GM21526 (cell line): ENCODE measurements at regions not wholly inside any gene's neighbourhood (a gene's known extent, or its start where the extent isn't known, plus 50 kb on each side); places are given as distances from the start of the nearest gene placed in this dataset.
"Not testable (repeated sequence)": the region's sequence is repeated elsewhere in the genome, so short reads cannot be mapped to it uniquely, and the experiment has no call there.

Experiments
- ATAC-seq: cut with Tn5 transposase; IDR thresholded peaks from one replicate; pipeline ENCODE4 v1.9.1; 2021; ENCODE audit warnings: moderate library complexity; ENCODE audit not compliant: unreplicated experiment, low FRiP score

DNA sequence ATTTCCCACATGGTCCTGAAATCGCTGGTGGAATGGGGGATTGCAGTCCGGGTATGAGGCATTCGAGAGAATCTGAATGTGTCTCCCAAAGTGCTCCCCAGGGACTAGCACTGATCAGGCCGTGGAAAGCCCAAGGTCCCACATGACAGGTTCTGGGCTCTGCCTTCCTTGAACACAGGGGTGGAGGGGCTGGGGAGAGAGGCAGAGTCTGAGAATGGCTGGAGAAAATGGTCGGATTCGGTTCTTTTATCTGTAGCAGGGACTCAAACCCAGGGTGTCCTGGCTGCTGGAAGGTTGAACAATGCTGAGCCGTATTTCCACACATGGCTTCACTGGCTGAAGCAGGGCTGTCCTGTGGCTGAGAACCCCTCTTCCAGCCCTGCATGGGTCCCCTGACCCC is 122.7 kb upstream of the SULF2 start:
- not testable (repeated sequence) for ATAC-seq

DNA sequence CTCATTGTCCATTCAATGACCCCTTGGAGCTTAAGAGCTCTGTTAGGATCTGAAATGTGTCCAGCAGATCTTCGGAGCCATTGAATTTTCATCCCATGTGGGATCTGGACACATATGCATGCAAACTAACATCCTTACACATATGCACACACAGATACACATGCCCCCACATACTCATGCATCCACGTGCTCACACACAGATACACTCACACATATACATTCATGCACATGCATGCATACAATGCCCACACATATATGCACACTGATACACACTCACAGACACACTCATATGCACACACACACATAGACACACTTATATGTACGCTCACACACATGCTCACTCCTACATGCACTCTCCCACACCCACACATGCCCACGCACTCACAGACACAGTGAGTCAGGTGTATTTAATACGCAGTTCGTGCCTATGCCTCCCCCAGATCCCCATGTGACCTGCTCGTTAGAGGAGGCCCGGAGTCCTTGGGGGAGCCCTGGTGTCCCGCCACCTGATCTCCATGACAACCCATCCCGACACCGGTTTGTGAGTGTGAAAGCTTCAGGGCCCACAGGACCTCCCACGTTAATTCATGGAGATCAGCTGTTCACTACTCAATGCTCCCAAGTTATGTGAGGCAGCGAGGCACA is 121.9 kb upstream of the SULF2 start:
- no peak for ATAC-seq

DNA sequence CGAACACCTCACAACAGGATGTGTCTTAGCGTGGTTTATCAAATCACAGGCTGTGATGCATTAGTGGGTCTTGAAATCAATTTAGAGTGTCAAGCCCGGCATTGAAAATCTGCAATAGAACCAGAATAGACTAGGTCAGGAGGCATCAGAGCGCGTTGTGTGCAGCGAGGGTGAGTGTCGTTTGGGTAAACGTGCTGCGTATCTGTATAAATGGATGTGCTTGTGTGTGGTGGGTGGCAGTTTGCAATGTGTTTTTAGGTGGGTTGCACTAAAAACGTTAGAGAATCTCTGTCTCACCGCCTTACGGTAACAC is 121.0 kb upstream of the SULF2 start:
- no peak for ATAC-seq

DNA sequence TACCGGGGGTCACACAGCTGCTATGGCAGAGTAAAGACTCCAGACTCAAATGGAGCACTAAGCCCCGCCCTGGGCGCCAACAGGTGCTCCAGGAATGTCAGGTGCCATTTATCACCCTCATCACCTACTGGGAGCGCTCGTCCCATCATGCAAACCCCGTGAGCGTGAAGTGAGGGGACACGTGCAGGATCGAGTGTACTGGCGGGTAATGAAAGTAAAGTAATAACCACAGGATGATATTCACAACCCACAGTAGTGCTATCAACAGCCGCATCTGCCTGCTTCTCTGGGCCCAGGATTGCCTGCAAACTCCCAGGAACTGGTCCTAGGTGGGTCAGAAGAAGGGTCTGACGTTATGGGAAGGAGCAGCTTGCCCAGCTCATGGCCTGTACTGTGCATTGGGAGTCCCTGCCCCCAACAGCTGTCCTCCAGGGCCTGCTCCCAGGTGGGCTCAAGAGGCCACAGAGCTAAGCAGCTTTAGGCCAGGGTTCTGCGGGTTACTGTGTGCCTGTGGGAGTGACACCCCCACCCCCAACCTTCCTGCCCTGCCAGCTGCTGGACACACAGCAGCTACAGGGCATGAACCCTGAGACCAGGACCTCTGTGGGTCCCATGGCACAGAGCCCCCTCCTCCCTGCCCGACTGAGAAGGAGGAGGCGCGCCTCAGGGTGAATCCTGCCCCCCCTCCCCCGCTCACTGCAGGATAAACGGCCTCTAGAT is 120.5 kb upstream of the SULF2 start:
- no peak for ATAC-seq

DNA sequence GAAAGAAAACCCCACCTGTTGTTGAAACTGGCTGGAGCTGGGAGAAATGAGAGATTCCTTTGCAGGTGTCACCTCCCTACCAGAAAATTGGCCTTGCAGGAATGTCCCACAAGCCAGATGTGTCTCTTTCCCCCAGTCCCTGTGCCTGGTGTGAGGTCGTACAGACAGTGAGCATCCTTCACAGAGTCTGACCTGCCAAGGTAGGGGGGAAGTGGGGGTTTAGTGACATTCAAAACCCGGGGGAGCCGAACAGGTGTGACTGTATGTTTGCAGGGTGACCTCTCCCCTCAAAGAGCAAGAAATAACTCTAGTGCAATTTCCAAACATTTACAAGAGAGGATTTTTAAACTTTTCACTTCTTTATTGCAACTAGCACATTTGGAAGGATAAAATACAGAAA is 117.7 kb upstream of the SULF2 start:
- not testable (repeated sequence) for ATAC-seq

DNA sequence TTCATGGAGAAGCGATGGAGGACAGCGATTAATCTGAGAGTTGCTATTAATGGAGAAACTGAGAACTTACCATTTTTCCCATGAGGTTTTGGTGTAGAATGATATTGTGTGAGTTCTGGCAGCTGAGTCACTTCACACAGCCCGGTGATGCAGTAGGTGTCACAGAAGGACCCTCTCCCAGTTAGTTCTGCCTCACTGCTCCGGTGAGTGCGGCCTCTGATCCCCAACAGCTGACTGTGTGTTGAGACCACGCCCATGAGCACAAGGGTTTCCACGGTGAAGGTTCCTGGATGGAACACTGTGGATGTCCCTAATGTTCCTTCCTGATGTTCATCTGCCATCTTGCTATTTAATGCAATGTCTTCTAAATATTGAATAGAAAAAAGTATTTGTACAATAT is 114.0 kb upstream of the SULF2 start:
- not testable (repeated sequence) for ATAC-seq

DNA sequence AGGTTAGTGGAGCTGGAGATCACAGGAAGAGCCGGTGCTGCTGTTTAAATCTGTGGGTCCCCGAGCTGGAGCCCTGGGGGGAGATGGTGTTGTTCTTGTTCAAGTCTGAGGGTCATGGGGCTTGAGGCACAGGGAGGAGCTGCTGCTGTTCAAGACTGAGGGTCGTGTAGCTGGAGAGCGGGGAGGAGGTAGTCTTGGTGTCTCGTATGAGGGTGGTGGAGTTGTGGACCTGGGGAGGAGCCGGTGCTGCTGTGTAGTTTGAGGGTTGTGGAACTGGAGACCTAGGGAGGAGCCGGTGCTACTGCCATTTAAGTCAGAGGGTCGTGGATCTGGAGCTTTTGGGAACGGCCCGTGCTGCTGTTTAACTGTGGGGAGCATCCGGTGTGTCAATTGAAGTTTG is 112.2 kb upstream of the SULF2 start:
- ATAC-seq: no peak

DNA sequence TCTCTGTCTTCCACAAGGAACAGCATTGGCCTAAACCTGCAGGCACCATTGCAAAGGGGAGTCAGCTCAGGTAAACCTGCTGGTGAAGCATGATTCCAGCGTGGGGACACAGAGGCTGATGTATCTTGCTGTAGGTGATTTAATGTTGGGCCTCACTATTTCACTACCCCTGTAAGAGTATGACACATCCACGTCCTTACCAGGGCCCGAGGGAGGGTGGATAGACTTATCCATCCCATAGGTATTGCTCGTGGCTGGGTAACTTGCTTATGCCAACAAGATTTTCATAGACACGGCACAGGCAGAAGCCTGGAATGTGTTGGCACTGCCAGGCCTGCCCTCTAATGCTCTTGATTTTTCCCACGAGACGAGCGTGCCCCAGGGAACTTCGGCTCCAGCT is 107.4 kb upstream of the SULF2 start:
- not testable (repeated sequence) for ATAC-seq

DNA sequence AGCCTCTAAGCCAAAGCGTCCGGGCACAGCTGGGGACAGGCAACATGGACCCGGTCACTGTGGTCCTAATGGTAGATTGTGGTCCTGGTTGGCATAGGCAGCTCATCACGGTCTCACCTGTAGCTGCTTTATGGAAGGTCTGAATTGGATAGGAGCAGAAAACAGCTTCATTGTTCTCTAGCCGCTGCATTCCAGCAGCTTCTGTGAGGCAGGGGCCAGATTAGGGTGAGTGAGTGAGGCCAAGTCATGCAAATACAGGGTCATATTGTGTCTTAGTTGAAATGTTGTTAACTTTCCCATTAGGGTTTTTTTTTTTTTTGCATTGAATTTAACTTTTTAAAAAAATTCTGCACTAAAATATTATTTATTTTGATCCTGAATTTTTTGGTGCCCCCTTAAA is 105.4 kb upstream of the SULF2 start:
- ATAC-seq: not testable (repeated sequence)

DNA sequence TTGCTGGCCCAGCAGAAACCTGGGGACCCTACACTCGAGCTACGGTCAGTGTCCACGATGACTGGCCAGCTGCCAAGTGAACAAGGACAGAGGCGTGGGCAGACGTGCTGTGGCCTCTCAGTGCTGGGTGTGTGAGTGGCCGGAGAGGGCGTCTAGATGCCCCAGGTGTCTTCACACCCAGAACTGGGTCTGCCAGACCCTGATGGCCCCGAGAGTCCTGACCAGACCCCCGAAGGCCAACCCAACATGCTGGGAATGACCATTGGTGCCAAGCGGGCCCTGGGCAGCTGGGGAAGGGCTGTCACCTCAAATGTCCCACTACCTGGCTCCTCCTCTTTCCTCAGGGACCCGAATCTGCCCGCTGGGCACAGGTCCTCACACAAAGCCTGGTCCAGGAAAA is 104.5 kb upstream of the SULF2 start:
- ATAC-seq: not testable (repeated sequence)

DNA sequence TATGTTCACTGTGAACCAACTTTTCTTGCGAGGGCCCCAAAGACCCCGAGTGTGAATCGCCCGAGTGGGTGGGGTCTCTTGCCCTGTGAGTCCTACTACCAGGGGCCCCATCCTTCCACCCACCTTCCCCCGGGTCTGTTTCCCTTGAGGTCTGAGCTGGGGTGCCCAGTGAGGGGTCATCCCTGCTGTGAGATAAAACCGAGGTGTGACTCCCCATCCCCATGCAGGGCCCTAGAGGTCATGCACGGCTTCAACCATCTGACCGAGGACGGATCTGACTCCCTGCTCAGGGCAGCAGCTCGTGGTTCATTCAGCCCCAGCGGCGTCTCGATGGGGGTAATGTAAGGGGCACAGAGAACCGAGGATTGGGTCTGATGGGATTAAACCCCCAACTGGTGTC is 103.1 kb upstream of the SULF2 start:
- ATAC-seq: no peak

DNA sequence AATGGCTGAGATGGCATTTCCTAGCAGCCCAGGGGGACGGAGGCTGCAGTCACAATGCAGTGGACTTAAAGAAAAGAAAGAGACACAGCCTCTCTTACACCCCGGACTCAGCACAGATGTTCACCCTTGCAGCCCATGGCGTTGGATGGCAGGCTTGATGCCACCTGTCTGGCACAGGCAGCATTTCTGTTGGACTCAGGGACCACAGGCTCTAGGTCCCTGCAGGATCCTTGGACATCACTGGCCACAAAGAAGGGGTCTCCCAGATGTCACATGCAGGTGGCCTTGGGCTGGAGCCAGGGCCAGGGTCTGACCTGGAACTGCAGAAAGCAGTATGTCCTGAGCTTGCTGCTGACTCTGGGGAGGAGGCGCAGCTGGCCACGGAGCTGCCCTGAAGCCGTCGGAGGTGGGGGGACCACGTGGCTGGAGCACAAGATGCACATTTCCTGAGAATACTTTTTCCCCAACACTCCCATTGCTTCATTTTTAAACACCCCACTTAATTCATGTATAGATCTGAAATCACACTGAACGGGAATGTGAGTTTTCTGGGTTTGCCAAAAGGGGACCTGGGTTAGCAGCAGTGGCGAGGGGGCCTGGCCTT is 102.3 kb upstream of the SULF2 start:
- no peak for ATAC-seq

DNA sequence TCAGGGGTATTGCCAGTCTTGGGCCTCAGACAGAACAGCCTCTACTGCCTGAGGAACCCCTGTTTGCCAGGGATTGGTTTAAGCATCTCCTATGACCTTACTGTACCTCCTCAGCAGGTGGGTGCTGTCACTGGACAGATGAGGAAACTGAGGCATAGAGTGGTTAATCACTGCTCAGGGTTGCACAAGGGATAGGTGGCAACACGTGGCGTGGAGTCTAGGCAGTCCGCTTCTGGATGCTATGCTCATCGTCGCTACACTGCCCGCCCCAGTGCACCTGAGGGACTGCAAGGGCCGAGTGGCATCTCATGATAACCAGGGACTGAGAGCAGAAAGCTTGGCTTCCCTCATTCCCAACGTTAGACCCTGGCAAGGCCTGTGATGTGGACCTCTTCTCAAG is 101.8 kb upstream of the SULF2 start:
- no peak for ATAC-seq

DNA sequence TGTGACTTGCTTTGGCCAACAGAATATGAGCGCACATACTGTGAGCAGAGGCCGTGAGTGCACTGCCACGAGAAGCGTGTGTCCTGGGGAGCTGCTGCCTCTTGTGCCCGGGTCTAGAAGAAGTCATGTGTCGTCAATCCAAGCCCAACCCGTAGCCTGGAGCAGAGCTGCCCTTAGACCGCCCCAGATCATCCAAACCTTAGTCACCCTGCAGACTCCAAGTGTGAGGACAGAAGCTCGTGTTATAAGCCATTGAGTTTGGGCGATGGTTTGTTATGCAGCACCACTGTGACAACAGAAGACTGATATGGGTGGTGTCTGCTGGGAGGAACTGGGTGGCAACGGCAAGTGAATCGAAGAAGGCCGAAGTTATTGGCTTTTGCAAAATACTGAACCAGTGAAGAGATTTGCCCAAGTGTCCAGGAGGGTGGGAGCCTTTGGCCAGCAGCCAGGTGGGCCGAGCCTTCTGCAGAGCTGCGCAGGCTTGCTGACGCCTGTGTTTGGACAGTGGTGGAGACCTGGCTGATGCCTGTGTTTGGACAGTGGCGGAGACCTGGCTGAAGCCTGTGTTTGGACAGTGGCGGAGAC is 101.3 kb upstream of the SULF2 start:
- ATAC-seq: no peak

DNA sequence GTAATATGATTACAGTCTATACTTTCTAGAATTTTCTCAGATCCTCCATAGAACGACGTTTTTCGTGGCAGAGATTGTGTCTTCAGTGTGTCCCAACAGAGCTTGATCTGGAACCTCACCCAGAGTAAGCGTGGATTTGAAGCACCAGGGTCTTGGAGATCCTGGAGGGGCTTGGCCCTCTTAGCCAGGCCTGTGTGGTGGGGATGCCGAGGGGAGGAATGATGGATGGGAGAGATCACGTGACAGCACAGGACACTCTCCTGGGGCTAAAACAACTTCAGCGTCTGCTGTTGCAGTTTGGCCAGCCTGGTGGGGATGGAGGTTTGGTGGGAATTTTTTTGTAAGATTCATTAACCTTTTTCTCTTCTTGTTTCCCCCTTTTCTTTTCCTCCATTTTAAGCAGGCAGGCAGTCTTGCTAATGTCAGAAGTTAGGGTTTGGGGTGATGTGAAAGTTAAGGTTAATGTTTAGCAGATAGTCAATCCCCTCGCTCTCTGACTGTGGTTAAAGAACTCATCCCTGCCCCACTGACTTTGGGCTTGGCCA is 100.7 kb upstream of the SULF2 start:
- no peak for ATAC-seq

DNA sequence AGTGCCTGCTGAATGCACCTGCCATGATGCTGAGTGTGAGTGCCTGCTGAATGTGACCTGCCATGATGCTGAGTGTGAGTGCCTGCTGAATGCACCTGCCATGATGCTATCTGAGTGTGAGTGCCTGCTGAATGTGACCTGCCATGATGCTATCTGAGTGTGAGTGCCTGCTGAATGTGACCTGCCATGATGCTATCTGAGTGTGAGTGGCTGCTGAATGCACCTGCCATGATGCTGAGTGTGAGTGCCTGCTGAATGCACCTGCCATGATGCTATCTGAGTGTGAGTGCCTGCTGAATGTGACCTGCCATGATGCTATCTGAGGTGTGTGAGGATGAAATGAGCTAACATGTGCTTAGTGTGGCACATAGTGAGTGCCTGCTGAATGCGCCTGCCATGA is 98.7 kb upstream of the SULF2 start:
- ATAC-seq: not testable (repeated sequence)

DNA sequence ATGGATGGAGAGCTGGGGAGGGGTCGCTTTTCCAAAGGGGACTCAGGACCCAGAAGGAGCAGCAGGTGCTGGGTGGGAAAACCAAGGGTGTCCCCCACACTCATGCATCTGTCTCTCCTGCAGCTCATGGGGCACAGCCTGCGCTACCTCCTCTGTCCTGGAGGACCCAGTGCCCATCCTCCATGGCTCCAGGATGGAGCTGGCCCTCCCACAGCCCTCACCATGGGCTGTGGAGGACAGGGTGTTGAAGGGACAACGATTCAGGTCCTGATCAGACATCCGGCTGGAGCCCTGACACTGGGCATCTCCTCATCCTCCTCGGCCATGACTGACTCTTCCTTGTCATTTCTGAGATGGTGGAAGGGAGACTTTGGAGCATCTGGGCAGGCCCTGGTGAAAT is 97.9 kb upstream of the SULF2 start:
- no peak for ATAC-seq

DNA sequence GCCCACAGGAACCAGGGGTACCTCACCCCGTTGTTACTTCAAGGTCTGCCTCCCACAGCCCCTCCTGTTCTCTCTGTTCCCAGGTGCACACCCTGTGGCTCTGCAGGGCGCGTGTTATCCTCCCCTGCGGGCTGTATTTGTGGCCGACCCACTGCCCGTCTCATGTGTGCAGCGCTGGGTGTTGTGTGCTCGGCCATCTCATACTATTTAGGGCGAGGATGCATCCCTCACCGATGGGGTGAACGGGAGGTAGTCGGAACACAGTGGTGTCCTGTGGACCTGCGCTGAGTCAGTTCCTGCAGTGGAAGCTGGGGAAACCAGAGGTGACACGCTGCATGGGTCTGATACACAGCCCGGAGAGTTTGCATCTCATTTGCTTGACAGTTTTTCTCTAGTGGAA is 94.5 kb upstream of the SULF2 start:
- ATAC-seq: no peak

DNA sequence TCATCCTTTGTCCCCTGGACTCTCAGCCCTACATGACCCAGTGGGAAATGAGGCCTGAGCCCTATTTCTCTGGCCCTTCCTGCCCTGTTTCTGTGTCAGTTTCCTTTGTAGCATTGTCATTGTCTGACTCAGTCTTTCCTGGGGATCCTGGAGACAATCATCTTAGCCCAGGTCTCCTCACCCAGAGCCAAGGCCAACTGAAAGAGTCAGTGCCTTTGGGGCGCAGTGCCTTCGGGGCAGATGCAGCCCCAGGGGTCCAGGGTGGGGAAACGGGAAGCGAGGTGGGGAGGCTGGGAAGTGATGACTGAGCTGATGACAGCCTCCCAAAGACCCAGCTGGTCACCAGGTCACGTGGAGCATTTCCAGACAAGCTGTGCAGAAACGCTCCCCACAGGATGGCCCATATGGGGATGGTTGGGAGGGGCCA is 93.3 kb upstream of the SULF2 start:
- no peak for ATAC-seq

DNA sequence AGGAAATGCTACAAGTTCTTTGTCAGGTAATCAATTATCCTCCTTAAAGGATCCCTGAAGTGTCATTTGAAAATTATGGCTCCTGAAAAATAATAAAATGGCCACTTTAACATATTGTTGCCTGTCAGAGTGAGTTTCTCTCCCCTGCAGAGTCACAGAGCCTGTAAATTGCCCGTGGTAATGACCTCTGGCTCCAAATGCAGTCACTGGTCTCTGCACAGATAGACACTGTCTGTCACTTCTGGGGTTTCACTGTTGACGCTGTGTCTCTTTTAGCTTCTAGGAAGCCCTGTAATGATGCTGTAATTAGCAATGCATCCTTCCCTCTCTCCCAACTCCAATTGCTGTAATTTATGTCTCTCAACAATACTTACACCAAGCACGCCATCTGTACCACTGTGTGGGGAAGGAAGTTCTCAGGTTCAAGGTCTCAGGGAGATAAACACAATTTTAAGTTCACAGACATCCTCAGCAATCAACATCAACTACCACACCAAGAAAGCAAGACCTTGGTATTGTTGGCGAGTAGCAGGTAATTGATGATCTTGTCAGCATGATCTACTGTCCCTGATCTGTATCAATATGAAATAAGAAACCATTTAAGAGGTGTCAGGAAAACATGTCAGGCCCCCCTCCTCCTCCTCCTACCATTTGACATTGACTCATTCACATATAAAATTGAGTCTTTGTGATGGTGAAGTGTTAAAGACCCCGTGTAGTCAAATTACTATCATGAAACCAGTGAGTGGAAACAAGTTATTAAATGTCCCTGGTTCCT is 91.2 kb upstream of the SULF2 start:
- no peak for ATAC-seq
